Right lobe of liver (tissue), 4 donors: ENCODE measurements at regions not wholly inside any gene's neighbourhood (a gene's known extent, or its start where the extent isn't known, plus 50 kb on each side); places are given as distances from the start of the nearest gene placed in this dataset.

ENCODE experiments used
- CTCF ChIP-seq, 4 donors: fragments of 200-600 bp in 3 of 4; fragments of 450-650 bp in 1 of 4; IDR thresholded peaks; one replicate each; pipeline versions ENCODE4 v1.5.1 to v1.8.0; 2016 to 2022; ENCODE audit warnings: antibody characterized with exemption in 4 of 4, mild to moderate bottlenecking in 2 of 4
- POLR2A ChIP-seq: fragments of 450-650 bp; IDR thresholded peaks from one replicate; pipeline ENCODE4 v1.6.1; 2017; ENCODE audit warnings: antibody characterized with exemption, mild to moderate bottlenecking
- donor health status: DM: no; HTN: no; CAD: no.
- donor health status: DM: no; HTN: no; CAD: no.
- donor health status: DM: no; HTN: yes; CAD: no.

GRCh38 chr2:122636097-122636496 lies 880.6 kb downstream of the TSN start:
- TF ChIP-seq POLR2A (no peak), CTCF (IDR thresholded peaks at IDR 0.05) (no peak)
